SU-DHL-6 (cell line): ENCODE measurements at regions not wholly inside any gene's neighbourhood (a gene's known extent, or its start where the extent isn't known, plus 50 kb on each side); places are given as distances from the start of the nearest gene placed in this dataset.

Source experiments
- H2AFZ ChIP-seq: fragments of 200-600 bp; sonication (generic); 2 replicates; pipeline ENCODE4 v1.6.1; 2014; ENCODE audit warnings: low read depth, mild to moderate bottlenecking, moderate library complexity, mixed read lengths, antibody characterized with exemption, low read length; ENCODE audit not compliant: severe bottlenecking
- H3F3A ChIP-seq: fragments of 200-600 bp; shearing (Covaris generic); 2 replicates; pipeline ENCODE4 v1.6.0; 2016; ENCODE audit warnings: antibody characterized with exemption, mild to moderate bottlenecking; ENCODE audit not compliant: insufficient read depth
- H3K27ac ChIP-seq: fragments of 200-600 bp; sonication (generic); 2 replicates; pipeline ENCODE4 v1.5.1; 2016; ENCODE audit warnings: low read depth, mild to moderate bottlenecking, low read length, moderate library complexity, mixed read lengths
- H3K27me3 ChIP-seq: fragments of 200-600 bp; sonication (generic), shearing (Covaris generic); 2 replicates; pipeline ENCODE4 v1.6.0; 2014; ENCODE audit warnings: mild to moderate bottlenecking, low read length
- H3K36me3 ChIP-seq: fragments of 200-600 bp; sonication (generic); 2 replicates; pipeline ENCODE4 v1.6.1; 2014; ENCODE audit warnings: mild to moderate bottlenecking, low read length, mixed read lengths
- H3K4me2 ChIP-seq: fragments of 300-600, 200-600 bp; shearing (Covaris generic), sonication (generic); 2 replicates; pipeline ENCODE4 v1.6.0; 2014; ENCODE audit warnings: low read length, low read depth, mild to moderate bottlenecking; ENCODE audit not compliant: poor library complexity, severe bottlenecking
- H3K4me3 ChIP-seq: fragments of 200-600 bp; sonication (generic); 2 replicates; pipeline ENCODE4 v1.5.1; 2014; ENCODE audit warnings: antibody characterized with exemption, low read length, mild to moderate bottlenecking, mixed read lengths; ENCODE audit not compliant: insufficient read depth, poor library complexity, severe bottlenecking
- H3K79me2 ChIP-seq: fragments of 200-600 bp; sonication (generic); 2 replicates; pipeline ENCODE4 v1.6.1; 2014; ENCODE audit warnings: mild to moderate bottlenecking, low read length, moderate library complexity; ENCODE audit not compliant: insufficient read depth
- H3K9ac ChIP-seq: fragments of 200-600 bp; sonication (generic); 2 replicates; pipeline ENCODE4 v1.7.0; 2014; ENCODE audit warnings: mild to moderate bottlenecking, low read length
- H3K9me2 ChIP-seq: fragments of 200-600 bp; sonication (generic); replicated peaks from 2 replicates; pipeline ENCODE4 v1.6.1; 2014; ENCODE audit warnings: low read length; ENCODE audit not compliant: insufficient read depth
- H3K9me3 ChIP-seq: fragments of 200-600 bp; sonication (generic); 2 replicates; pipeline ENCODE4 v1.6.1; 2014; ENCODE audit warnings: low read length, mixed read lengths; ENCODE audit not compliant: insufficient read depth
- H4K20me1 ChIP-seq: fragments of 200-600 bp; sonication (generic); 2 replicates; pipeline ENCODE4 v1.6.1; 2014; ENCODE audit warnings: low read depth, mild to moderate bottlenecking, antibody characterized with exemption, low read length, moderate library complexity, mixed read lengths
- EZH2phosphoT487 ChIP-seq: fragments of 200-600 bp; sonication (generic), shearing (Covaris generic); conservative IDR thresholded peaks from 2 replicates; pipeline ENCODE4 v1.6.1; 2018; ENCODE audit warnings: mild to moderate bottlenecking, antibody characterized with exemption, low read length, moderate library complexity, mixed read lengths
- TF ChIP-seq, protein P1 (sequence below): fragments of 200-600 bp; sonication (generic); IDR thresholded peaks from one replicate; pipeline ENCODE4 v1.5.1; 2017; ENCODE audit warnings: antibody characterized with exemption, mild to moderate bottlenecking, low read length, moderate library complexity; ENCODE audit not compliant: insufficient read depth, poor library complexity, severe bottlenecking

DNA sequence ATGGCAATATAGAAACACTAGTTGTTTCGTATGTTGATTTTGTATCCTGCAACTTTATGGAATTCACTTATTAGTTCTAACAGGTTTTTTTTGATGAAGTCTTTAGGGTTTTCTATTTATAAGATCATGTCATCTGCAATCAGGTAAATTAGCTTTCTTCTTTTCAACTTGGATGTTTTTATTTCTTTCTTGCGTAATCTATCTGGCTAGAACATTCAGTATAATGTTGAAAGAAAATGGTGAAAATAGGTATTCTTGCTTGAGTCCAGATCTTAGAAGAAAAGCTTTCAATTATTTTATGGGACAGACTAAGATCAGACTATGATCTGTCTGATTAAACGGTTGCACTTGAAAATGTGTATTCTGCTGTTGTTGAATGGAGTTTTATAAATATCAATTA is 820.8 kb upstream of the ADGRB3 start:
- Histone ChIP-seq H3K36me3 (no peaks in the 10 kb centered on the region), H3K4me3 (no peak overlapping the region), H3K27ac (no peak overlapping the region), H3K27me3 (no peaks in the 10 kb centered on the region), H2AFZ (no peak overlapping the region), H4K20me1 (no peaks in the 10 kb centered on the region), H3F3A (no peaks in the 10 kb centered on the region), H3K9ac (no peak overlapping the region), H3K4me2 (no peak overlapping the region), H3K79me2 (no peaks in the 10 kb centered on the region), H3K9me3 (peaks cover 27% of the 10 kb centered on the region; the same call in 1 of the 2 replicates), H3K9me2 (no peaks in the 10 kb centered on the region)
- TF ChIP-seq, protein P1, sequence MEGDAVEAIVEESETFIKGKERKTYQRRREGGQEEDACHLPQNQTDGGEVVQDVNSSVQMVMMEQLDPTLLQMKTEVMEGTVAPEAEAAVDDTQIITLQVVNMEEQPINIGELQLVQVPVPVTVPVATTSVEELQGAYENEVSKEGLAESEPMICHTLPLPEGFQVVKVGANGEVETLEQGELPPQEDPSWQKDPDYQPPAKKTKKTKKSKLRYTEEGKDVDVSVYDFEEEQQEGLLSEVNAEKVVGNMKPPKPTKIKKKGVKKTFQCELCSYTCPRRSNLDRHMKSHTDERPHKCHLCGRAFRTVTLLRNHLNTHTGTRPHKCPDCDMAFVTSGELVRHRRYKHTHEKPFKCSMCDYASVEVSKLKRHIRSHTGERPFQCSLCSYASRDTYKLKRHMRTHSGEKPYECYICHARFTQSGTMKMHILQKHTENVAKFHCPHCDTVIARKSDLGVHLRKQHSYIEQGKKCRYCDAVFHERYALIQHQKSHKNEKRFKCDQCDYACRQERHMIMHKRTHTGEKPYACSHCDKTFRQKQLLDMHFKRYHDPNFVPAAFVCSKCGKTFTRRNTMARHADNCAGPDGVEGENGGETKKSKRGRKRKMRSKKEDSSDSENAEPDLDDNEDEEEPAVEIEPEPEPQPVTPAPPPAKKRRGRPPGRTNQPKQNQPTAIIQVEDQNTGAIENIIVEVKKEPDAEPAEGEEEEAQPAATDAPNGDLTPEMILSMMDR, result no peak
- no peak for TF ChIP-seq EZH2phosphoT487

DNA sequence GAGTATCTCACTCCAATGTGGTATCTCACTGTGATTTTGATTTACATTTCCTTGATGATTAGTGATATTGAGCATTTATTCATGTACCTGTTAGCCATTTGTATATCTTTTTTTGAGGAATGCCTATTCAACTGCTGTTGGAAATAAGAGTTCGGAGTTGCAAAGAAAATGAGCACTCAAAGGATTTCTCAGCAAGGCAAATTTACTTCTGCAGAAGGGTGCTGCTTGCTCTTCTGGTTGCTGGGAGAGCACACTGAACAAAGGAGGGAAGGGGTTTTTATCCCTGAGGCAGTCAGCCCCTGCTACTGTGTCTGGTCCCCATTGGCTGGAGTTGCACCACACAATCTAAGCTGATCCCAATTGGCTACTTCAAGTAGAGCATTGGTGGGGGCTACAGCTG is 822.4 kb upstream of the ADGRB3 start:
- no peaks in the 10 kb centered on the region for H3K79me2 ChIP-seq
- TF ChIP-seq, protein P1, result no peak
- no peak for TF ChIP-seq EZH2phosphoT487
- H3K4me3 ChIP-seq, result no peak overlapping the region
- no peak overlapping the region for H2AFZ ChIP-seq
- H3K4me2 ChIP-seq, result no peak overlapping the region
- H3K27me3 ChIP-seq, result no peaks in the 10 kb centered on the region
- no peak overlapping the region for H3K9ac ChIP-seq
- peaks cover 27% of the 10 kb centered on the region; the same call in 1 of the 2 replicates for H3K9me3 ChIP-seq
- no peaks in the 10 kb centered on the region for H3F3A ChIP-seq
- H3K36me3 ChIP-seq, result no peaks in the 10 kb centered on the region
- H3K27ac ChIP-seq, result no peak overlapping the region
- no peaks in the 10 kb centered on the region for H3K9me2 ChIP-seq
- H4K20me1 ChIP-seq, result no peaks in the 10 kb centered on the region

DNA sequence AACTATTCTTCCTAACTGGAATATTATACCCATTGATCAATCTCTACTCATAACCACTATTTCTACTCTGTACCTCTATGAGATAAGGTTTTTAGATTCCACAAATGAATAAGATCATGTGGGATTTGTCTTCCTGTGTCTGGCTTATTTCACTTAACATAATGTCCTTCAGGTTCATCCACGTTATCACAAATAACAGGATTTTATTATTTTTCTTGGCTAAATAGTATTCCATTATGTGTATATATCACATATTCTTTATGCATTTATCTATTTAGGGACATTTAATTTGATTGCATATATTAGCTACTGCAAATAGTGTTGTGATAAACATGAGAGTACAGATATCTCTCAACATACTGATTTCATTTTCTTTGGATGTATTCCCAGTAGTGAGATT is 823.0 kb upstream of the ADGRB3 start:
- H3K36me3 ChIP-seq, result no peaks in the 10 kb centered on the region
- TF ChIP-seq, protein P1, result no peak
- TF ChIP-seq EZH2phosphoT487, result no peak

More for the DNA sequence above, 823.0 kb upstream of the ADGRB3 start:
- H3K4me2 ChIP-seq, result no peak overlapping the region
- H4K20me1 ChIP-seq, result no peaks in the 10 kb centered on the region
- H3K9ac ChIP-seq, result no peak overlapping the region
- H3K4me3 ChIP-seq, result no peak overlapping the region
- H3K9me3 ChIP-seq, result peaks cover 27% of the 10 kb centered on the region; the same call in 1 of the 2 replicates
- H3K9me2 ChIP-seq, result no peaks in the 10 kb centered on the region
- no peaks in the 10 kb centered on the region for H3K27me3 ChIP-seq
- H3F3A ChIP-seq, result no peaks in the 10 kb centered on the region
- H3K79me2 ChIP-seq, result no peaks in the 10 kb centered on the region
- H2AFZ ChIP-seq, result no peak overlapping the region
- H3K27ac ChIP-seq, result no peak overlapping the region
